ENCODE measurements at regions not wholly inside any gene's neighbourhood (a gene's known extent, or its start where the extent isn't known, plus 50 kb on each side); places are given as distances from the start of the nearest gene placed in this dataset.

GRCh38 chr20:57809149-57809548 is 99.3 kb upstream of the PMEPA1 start:
- no peak for DNase-seq (ENCODE audit: low read depth, low spot score)

GRCh38 chr20:57808264-57809070 is 98.7 kb upstream of the PMEPA1 start:
- DNase-seq (ENCODE audit: low read depth, low spot score): no peak

GRCh38 chr20:57807401-57808263 is 97.8 kb upstream of the PMEPA1 start:
- DNase-seq (ENCODE audit: low read depth, low spot score): peak; percentile 34

GRCh38 chr20:57806975-57807374 is 97.2 kb upstream of the PMEPA1 start:
- DNase-seq (ENCODE audit: low read depth, low spot score): no peak

GRCh38 chr20:57806476-57806875 is 96.7 kb upstream of the PMEPA1 start:
- no peak for DNase-seq (ENCODE audit: low read depth, low spot score)

DNA sequence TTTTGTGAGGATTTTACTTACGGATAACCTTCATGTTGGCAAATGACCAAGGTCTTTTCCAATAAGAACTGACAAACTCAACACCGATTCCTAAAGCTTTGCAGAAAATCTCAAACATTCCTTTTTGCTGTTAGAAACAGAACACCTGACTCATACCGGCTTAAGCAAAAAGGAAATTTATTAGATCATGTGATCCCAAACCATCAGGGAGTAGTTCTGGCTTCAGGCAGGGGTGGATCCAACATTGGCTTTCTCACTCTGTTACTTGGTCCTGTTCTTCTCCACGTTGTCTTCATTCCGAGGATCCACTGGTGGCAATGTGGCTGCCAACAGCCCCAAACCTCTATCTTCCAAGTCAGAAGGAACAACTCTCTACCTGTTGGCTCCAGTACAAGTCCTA is 95.9 kb upstream of the PMEPA1 start:
- no peak for DNase-seq (ENCODE audit: low read depth, low spot score)

DNA sequence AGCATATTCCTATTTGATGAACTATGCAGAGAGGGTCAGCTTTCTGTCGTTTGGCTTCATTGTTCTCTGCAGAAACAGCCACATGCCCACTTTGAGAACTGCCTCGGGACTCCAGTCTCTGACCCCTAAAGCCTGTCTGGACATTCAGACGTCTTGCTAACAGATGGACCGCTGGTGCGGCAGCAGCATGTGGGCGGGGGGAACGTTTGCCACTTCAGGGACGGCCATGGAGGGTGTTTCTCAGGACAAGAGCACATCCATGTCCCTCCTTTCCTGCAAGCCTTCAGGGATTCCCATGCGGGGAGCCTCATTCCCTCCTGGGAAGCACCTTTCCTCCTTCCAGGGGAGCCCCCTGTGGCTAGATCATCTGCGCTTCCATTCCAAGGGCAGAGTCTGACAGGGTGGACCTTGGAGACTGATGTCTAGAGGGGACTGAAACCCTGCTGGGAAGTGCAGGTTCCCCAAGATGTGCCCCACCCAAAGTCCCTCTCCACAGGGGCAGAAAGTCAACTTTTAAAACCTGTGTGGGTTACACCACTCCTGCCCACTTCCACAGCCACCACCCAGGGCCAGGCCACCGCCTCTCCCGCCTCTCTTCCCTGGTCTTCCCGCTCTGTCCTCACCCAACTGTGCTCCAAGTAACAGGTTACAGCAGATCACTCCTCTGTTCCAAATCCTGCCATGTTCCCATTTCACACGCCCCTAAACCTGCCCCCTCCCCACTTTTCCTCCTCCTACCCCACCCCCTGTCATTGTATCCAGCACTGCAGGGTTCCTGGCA is 94.8 kb upstream of the PMEPA1 start:
- DNase-seq (ENCODE audit: low read depth, low spot score): no peak

DNA sequence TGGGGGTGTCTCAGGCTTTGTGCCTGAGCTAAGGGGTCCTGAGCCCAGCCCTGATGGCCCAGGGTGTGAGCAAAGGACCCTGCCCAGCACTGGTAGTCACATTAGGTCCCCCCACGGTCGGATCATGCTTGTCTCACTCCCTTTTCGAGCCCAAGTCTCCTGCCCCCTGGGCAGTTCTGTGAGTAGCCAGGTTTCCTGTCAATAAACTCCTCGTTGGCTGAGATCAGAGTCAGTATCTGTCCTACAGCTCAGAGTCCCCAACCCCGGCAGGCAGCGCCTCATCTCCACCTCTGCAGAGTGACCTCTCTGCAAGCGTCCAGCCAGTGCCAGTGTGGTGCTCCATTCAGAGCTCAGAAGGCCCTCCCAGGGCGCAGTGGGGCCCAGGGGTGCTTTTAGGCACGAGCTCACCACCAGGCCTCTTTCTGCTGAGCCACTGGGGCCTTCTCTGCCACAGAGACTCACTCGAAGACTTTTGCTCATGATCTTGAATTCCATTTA is 93.7 kb upstream of the PMEPA1 start:
- DNase-seq (ENCODE audit: low read depth, low spot score): no peak

DNA sequence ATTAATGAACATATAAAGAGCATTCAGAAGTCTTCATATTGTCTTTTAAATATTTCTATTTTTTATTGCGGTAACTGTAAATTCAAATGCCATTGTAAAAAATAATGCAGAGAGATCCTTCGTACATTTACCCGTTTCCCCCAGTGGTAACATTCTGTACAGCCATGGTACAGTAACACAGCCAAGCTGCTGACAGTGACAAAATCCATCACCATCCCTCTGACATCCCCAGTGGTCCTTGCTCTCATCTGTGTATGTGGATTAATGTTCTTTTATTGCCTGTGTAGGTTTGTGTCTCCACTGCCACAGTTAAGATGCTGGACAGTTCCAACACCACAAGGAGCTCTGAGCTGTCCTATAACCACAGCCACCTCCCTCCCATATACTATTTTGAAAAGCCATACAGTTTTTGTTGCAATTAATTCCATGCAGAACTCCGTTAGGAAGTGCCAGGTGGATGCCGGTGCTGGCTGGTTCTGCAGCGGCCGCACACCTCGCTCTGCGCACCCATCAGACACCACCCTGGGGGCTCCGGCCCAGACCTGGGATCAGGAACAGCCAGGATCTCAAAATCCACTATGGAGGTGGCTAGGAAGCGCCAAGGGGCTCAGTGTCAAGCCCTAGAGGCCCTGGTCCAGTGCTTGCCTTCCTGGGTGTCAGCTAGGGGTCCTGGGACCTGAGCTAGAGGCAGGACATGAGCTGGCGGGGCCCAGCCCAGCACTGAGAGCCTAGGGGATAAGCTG is 93.1 kb upstream of the PMEPA1 start:
- no peak for DNase-seq (ENCODE audit: low read depth, low spot score)

GRCh38 chr20:57801581-57801980 is 91.8 kb upstream of the PMEPA1 start:
- DNase-seq (ENCODE audit: low read depth, low spot score): no peak

DNA sequence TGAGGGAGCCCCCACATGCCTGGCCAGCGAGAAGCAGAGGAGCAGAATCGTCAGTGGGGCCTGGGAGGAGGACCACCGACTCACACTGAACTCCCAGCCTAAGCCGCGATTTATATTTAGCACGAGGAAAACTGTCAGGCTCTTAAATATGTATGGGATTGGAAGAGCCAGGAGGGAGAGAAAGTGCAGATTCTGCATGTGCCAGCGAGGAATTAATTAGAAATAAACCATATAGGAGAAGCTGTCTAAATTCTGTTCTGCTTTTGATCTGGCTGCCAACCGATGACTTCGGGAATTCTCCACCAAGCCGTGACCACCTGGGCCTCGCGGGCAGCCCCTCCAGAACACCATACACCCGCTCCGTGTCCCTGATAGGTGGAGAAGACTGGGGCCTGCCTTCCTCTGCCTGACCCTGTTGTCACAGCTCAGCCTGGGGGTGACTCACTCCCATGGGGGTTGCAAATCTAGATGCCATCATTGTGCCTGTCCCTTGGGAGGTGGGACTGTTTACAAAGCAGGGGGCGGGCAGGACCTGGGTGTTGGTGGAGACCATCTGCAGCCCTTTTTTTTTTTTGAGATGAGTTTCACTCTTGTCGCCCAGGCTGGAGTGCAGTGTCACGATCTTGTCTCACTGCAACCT is 91.1 kb upstream of the PMEPA1 start:
- DNase-seq (ENCODE audit: low read depth, low spot score): no peak

- no peak for DNase-seq (ENCODE audit: low read depth, low spot score)
Measured at GRCh38 chr20:57797401-57797800, 87.6 kb upstream of the PMEPA1 start.

DNA sequence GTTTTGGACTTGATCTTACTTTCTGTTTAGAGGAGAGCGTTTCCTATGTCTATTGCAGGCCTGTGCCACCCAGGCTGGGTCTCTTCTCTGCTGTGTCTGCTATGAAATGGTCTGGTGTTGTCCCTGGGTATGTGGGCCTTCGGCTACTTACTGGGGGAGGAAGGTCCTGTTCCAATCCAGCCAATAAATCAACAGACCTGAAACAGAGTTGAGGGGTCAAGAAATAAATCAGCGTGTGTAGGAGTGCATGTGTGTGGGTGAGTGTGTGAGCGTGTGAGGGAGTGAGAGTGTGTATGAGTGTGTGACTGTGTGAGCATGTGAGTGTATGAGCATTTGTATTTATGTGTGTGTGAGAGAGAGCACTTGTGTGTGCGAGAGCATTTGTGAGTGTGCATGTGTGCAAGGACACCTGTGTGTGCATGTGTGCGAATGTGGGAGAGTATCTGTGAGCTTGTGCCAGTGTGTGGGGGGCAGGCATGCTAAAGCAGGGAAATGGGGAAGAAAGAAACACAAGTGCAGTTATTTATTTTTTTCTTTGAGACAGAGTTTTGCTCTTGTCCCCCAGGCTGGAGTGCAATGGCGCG is 86.3 kb upstream of the PMEPA1 start:
- no peak for DNase-seq (ENCODE audit: low read depth, low spot score)

DNA sequence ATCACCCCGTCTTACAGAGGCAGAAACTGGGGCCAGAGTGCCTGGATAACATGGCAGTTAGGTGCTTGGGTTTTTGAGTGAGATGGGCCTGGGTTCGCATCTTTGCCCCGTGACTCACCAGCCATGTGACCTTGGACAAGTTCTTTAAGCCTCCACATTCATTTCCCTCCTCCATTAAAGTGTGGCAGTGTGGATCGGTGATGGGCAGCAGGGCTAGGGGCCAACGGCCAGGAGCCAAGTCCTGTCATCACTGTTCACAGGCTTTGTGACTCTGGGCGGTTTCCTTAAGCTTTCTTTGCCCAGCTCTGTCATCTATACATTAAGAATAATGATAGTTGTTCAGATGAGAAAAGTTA is 85.5 kb upstream of the PMEPA1 start:
- no peak for DNase-seq (ENCODE audit: low read depth, low spot score)

DNA sequence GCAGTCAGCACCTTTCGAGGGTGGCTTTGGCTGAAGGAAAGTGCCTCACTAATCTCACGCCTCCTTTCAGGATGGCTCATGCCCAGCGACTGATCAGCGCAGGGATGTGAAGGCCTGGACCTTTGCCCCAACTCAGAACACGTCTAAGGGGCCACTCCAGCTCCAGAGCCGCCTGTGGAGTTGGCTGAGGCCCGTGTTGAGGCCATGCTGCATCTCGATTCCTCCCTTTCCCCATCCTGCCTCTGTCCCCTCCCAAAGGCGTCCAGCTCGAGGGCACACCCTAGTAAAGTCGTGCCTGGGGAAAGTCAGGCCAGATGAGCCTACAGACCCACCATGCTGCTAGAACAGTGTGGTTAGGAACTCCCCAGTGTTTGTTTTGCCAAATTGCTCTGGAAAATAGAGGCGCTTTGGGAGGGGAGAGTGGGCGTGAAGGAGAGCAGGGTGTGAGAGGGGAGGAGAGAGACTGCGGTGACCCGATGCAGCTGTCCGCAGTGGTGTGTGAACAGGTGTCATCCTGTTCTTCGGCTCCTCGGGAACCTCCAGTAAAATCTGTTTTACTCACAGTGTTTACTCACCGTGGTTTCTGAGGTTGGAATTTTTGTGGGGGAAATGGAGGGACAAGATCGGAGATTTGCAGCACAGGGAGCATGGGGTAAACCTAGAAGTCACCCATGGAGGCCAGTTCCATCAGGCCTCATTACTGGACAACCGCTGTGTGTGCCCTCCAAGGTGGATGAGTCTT is 85.0 kb upstream of the PMEPA1 start:
- DNase-seq (ENCODE audit: low read depth, low spot score): no peak

DNA sequence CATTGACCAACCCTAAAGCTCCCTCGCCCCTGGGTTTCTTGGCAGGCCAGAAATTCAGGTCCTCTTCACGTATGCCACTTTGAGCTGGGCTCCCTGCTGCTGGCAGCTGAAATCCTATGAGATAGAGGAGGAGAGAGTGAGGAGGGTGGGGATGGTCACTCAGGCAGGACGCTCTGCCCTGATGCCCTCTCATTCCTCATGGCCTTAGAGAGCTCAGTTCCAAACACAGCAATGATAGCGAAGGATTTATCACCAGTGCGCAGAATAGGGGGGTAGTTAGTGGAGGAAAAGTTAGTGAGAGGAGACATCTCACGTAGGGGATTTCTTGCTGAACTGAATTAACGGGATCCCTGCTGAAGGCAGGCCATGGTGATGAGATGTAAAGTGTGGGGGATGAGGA is 84.2 kb upstream of the PMEPA1 start:
- no peak for DNase-seq (ENCODE audit: low read depth, low spot score)

GRCh38 chr20:57793421-57793820 is 83.6 kb upstream of the PMEPA1 start:
- no peak for DNase-seq (ENCODE audit: low read depth, low spot score)

DNA sequence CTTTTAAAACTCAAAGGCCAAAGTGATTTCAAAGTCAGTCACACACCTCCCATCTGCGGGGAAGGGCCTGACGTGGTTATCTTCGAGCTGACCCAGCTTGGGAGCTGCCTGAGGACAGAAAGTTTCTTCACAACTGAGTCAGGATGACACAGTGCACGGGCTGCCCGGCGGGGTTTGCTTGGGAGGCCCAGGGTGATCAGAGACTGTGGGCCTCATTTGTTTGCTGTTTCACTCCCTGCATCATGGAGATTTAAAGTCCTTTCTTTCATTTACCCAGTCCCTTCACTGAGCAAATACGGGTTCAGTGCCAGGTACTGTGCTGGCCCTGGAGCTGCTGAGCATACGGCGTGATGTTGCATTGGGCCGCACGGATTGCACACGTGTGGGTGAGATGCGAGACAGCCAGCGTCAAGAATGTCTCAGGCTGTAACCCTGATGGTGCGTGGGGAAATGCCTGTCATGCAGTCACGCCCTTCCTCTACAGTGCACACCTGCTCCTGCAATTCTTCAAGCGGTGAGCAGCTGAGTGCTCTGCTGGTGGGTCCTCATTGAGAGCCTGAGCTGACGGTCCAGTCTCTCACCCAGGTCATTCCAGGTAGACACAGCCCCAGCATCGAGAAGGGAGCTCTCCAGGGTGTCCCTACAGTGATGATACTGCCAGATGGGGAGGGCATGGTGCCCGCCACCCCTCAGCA is 82.7 kb upstream of the PMEPA1 start:
- no peak for DNase-seq (ENCODE audit: low read depth, low spot score)

DNA sequence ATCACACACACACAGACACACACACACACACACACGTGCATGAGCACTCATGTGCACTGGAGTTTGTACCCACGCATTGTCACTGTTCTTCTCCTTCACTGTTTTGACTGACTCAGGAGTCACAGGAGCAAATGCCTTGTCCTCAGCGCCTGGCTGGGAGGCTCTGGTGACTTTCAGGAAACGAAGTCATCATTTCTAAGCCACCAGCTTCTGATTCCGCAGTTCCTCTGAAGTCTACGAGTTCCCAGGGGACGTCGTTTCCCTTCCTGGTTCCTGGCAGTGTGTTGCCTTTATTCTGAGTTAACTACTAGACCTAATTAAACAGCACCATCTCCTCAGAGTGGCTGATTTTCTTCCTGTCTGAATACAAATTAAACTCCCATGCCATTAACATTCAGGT is 82.2 kb upstream of the PMEPA1 start:
- no peak for DNase-seq (ENCODE audit: low read depth, low spot score)

Data from ELF-1 (cell line).